DMS53 (cell line): ENCODE measurements at regions not wholly inside any gene's neighbourhood (a gene's known extent, or its start where the extent isn't known, plus 50 kb on each side); places are given as distances from the start of the nearest gene placed in this dataset.

ENCODE experiments used
- DNase-seq: peaks from one replicate; lab custom pipeline; 2025; lab: John Stamatoyannopoulos, UW

DNA sequence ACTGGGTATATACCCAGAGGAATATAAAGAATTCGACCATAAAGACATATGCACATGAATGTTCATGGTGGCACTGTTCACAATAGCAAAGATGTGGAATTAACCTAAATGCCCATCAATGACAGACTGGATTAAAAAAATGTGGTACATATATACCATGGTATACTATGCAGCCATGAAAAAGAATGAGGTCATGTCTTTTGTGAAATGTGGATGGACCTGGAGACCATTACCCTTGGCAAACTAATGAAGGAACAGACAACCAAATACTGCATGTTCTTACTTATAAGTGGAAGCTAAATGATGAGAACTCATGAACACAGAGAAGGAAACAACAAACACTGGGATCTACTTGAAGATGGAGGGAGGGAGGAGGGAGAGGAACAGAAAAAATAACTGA, 186.7 kb upstream of the SSTR4 start:
- no peak for DNase-seq

DNA sequence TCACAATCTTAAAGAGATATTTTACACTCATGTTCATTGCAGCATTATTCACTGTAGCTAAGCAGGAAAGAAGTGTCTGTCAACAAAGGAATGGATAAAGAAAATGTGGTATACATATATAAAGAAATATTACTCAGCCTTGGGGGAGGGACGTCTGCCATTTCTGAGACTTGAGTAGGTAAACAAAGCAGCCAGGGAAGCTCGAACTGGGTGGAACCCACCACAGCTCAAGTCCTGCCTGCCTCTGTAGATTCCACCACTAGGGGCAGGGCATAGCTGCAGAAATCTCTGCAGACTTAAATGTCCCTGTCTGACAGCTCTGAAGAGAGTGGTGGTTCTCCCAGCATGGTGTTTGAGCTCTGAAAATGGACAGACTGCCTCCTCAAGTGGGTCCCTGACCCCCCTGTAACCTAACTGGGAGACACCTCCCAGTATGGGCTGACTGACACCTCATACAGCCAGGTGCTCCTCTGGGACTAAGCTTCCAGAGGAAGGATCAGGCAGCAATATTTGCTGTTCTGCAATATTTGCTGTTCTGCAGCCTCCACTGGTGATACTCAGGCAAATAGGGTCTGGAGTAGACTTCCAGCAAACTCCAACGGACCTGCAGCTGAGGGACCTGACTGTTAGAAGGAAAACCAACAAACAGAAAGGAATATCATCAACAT, 183.3 kb upstream of the SSTR4 start:
- peak; percentile 45 for DNase-seq

DNA sequence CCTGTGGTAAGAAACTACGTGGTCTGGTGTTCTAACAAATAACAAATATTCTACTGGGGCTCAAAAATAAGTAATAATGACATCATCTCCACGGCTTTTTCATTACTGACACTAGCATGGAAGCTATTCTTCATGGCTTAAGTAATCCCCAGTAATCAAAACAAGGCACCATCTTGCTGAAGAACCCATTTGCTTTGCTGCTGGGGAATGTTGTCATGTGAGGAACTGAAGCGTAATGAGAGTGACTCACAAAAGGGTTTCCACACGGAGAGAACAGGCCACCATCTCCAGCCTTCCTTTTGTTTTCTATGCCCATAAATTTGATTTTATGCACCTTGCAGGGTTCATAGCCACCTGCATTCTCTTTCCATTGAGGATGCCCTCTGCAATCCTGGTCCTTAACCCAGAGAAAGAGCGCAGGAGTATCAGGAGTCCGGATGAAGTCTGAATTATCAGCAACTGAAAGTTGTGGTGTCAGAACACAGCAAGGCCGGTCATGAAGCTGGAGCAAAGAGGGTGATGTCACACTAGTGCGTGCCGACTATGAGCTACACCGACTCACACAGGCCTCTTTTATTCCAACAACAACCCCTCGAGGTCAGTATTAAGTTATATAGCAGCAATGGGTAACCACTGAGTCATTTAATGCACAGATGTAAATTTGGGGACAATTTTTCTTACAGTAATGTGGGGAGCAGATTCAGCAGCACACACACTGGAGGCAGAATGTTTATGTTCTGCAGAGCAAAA, 173.7 kb upstream of the SSTR4 start:
- DNase-seq: no peak

DNA sequence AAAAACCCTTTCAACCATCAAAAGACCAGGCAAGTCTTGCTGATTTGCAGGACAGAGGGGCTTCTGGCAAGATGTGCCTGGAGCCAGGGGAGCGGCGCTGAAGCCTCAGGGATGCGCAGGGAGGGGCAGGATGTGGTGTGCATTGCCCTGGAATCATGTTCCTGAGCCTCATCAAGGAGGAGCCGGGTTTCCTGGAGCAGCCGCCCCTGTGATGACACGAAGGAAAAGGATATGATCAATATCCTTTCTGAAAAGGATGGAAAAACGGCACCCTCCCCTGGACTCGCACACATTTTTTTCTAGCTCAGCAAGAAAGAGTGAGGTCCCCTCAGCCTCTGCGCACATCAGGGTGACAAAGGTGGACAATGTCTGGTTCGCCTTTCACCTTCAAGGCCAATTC, 173.1 kb upstream of the SSTR4 start:
- DNase-seq: no peak

DNA sequence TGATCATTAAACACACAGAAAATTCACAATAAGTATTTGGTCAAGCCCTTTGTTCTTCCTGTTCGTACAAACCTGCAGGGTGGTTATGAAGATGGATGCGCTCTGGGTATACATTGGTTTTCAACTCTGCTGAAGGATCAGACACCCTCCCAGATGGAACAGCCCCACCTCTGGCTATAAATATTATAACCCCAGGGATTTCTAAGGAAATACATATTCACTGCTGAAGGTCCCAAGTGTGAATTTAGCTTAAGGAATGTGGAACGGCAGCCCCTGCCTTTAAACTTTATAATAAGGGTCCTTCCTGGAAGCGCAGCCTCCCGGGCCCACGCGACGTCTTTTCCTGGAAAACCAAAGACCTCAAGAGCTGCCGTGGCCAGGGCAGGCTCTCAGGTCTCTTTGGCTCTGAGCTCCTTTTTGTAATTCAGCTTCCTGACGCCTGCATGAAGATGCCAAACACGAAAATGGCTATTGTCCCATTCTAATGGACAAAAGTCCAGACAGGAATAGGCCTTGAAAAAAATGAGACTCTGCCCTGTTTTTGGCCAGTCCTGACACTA, 172.4 kb upstream of the SSTR4 start:
- no peak for DNase-seq

DNA sequence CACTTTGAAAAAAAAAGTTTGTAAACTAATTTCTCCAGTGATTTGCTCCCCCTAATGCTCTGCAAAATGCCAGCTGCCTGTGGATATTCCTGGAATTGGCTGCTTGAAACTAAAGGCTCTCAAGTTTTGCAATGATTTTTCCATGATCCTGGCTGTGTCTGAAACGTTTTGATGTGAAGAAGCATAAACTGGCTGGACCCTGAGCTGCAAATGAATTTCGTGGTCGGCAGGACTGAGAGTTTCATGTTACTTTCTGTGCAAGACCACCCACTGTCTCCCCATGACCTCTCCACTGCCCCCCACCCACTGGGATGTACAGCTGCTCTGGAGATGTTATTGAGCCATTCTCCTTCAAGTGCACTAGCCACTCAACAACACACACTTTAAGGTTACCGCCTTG, 171.3 kb upstream of the SSTR4 start:
- DNase-seq: no peak

DNA sequence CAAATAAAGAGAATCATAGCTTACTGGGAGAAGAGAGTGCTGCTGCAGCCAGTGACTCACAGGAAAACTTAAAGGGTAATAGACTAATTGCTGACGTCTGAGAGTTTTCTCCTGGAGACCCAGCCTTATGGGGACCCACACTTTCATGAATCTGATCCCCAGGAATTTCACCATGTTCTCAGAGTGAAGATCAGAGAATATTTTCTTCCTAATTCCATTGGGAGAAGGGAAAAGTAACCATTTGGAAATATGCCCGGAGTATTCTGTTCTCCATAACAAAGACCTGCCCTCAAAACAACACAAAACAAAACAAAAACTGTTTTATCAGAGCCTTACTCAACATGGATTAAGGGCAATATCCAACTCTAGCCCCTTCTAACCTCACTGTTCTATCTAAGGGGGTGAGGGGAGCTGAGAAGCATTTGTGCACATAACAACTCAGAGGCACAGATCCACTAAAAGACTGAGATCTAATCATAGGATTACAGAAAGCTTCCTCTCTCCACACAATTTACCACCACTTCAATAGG, 168.2 kb upstream of the SSTR4 start:
- DNase-seq: no peak

DNA sequence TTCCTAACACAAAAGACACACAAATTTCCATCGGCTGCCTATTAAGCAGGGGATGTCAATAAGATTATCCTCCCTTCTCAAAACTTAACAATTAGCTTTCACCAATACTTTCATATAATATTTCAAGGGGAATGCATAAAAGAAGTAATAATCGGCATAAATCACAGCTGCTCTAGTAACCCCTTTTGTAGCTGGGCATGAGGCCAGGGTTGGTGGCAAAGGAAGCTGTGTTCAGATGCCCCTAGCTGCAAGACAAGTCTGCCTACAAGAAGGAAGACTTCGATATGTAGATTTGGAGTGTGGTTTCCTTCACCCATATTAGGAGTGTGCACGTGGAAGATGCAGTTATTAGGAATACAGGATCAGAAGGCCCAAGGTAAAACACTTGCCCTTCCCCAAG, 156.9 kb upstream of the SSTR4 start:
- DNase-seq: no peak

DNA sequence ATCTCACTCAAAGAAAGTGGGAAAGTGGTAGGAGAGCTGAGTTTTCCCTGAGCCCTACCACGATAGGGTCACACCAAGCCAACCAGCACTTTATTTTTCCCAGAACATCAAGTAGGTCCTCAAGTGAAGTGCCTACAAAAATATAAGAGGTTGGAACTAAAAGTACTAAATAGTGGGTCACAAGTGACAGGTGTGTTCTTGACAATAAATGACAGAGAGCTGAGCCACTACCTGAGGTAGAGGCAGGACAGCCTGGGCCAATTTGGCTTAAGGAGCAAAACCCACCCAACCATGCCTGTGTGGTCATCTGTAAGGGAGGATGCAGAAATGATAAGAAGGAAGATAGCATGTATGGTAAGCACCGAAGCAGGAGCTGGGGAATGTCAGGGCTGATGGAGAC, 154.8 kb upstream of the SSTR4 start:
- DNase-seq: no peak

DNA sequence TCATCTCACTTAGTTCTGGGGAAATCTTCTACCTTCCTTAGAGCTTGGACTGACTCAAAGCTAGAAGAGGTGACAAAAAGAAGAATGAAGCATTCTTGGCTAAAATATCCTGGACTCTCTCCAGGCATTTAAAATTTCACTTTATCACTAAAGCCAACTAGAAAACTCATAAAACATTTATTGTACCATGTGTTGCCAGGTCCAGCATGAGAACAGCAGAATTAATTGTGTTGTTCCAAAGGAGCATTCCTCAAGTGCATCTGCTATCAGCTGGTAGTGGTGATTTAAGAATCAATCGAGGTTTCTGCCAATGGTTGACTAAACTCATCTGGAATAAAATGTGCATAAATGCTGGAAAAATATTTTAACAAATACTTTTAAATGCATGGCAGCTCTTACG, 147.3 kb upstream of the SSTR4 start:
- no peak for DNase-seq

DNA sequence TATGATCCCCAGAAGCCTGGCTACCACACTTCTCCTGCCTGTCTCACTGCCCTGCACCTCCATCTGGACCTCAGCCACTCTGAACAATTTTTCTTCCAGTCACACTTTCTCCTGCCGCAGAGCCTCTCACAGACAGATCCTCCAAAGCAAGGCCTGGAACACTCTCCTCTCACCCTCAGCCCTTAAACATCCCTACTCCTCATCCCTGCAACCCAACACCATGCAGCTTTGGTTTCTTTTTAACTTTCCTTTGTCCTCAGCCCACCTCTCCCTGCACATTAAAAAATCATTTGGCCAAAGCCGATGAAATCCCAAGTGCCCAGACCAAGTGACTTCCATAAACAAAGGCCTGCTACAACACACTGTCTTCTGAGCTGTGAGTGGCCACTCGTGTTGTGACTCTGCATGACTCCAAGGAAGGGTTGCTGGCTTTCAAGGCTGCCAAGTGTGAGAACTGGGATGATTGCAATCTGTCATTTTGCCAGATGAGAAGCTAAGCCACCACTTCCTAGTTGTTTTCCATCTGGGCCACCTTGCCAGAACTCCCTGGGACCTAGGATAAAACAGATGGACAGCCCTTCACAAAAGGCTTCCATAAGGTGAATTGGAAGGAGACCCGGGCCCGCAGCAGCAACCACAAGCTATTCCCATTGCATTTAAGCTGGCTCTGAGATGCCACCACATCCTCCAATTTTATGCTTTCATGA, 144.4 kb upstream of the SSTR4 start:
- no peak for DNase-seq

DNA sequence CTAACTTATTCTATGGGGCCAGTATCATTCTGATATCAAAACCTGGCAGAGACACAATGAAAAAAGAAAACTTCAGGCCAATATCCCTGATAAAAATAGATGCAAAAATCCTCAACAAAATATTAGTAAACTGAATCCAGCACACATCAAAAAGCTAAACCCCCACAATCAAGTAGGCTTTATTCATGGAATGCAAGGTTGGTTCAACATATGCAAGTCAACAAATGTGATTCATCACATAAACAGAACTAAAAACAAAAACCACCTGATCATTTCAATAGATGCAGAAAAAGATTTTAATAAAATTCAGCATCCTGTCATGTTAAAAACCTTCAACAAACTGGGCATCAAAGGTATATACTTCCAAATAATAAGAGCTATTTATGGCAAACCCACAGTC, 133.9 kb upstream of the SSTR4 start:
- no peak for DNase-seq

DNA sequence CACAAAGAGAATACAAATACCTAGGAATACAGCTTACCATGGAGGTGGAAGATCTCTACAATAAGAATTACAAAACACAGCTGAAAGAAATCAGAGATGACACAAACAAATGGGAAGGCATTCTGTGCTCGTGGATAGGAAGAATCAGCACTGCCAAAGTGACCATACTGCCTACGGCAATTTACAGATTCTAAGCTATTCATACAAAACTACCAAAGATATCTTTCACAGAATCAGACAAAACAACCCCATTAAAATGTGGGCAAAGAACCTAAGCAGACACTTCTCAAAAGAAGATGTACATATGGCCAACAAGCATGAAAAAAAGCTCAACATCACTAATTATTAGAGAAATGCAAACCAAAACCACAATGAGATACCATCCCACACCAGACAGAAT, 133.2 kb upstream of the SSTR4 start:
- no peak for DNase-seq

DNA sequence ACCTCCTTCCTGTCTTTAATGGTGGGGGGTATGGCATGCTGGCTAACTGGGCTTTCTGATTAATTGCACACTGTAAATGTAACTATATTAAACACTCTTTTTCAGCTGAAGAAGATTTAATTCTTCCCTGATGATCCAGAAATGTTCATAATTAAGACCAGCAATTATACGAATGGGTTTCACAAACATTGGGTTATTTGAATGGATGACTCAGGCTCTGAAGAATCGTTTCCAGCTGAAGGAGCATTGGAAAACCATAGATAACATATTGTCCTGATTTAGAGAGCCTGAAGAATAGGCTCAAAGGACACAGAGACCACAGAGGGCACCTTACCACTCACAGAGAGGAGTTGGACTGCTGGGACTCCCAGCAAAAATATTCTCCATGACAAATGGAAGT, 130.7 kb upstream of the SSTR4 start:
- no peak for DNase-seq

DNA sequence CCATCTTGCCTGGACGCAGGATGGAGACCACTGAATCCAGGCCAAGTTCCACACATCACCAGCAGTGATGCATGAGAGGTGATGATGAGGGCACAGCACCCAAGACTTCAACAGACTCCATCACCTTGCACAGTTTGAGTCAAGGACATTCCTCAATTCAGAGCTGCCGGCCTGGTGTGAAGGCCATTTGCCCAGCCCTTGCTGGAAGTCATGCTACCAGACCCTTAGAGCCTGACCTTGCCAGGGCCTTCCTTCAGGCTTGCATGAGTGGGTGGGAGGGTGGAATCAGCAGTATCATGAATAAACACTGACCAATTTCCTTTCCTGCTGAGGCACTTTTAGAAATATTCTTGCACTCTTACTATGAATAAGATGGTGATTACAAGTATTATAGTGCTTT, 130.2 kb upstream of the SSTR4 start:
- DNase-seq: no peak

DNA sequence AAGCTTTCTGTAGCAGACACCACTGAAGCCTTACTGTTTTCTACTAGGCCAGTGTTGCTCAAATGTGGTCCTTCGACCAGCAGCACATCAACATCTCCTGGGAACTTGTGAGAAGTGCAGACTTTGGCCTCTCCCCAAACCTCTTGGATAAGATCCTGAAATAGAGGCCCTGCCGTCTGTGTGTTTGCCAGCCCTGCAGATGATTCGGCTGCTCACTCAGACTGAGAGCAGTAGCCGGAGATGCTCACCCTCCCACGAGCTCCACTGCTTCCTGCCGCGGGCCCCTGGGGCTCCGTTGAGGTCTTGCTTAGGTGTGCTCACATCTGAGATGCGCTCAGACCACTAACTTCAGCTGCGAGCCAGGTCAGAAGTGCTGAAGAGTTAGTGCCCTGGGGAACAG, 129.5 kb upstream of the SSTR4 start:
- no peak for DNase-seq

DNA sequence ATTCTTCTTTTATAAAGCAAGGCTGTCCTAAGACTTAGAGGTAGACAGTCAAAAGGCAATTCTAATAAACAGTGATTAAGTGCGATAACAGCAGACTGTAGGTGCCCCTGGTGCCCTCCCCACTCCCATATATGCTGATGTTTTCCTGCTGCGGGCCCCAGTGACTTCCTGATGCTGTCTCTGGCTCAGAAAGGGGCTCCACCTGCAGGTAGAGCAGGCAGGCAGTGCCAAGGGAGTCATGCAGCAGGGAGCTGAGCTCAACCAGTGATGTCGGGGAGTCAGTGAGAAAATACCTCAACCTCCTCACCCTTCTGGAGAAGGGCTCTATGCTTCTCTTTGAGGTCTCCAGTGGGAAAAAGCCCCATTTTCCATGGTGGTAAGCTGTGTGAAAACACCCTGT, 126.7 kb upstream of the SSTR4 start:
- DNase-seq: no peak

DNA sequence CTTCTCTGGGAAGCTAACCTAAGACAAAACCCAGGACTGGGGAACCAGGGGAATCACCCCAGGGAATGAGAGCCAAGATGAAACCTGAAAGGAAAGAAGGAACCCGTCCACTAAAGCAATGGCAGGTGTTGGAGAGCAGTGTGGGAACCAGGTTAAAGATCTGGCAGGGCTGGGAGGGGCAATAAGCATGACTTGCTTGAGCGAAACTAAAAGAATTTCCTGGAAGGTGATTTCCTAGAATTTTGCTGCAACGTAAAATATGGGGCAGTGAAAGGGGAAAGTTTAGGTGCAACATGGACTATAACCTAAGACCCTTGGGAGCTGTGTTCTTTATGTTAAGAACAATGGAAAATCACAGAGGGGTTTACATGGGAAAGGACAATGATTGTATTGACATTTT, 126.2 kb upstream of the SSTR4 start:
- no peak for DNase-seq

DNA sequence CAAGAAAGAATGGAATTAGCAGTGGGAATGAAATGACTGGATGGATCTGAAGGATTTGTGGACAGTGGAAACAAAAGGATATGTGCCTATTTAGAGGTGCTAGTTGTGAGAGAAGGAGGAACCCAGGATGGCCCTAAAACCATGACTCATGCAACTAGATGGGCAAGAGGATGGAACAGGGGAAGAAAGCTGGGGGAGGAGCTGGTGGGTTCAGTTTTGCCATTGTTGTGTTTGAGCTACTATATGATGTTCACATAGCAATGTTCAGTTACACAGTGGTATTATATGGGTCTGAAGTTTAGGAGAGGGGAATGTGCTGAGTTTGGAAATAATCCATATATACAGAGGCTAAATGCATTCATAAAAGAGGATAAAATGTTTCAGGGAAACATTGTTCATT, 125.7 kb upstream of the SSTR4 start:
- DNase-seq: no peak

DNA sequence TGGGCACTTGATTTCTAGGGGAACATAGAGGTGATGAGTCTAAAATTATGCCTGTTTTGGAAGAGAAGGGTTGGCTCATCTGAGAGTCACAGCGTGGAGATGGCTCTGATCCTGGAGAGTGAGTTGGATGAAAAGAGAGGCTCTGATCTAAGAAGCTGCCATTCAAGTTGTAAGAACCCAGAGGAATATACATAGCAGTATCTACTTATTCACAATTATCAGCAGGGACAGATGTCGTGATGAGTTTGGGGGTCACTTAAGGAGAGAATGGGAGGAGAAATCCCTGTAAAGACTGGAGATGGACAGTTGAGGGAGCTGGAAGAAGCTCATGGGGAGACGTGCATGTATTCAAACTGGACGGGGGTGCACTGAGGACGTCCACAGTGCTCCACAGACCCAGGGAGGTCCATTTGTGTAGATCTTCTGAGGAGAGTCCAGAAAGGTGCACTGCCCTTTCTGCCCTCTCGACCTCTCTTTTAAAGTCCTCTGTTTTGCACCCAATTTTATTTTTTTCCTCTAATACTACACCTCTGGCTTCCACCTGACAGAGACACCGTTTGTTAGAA, 124.7 kb upstream of the SSTR4 start:
- no peak for DNase-seq

DNA sequence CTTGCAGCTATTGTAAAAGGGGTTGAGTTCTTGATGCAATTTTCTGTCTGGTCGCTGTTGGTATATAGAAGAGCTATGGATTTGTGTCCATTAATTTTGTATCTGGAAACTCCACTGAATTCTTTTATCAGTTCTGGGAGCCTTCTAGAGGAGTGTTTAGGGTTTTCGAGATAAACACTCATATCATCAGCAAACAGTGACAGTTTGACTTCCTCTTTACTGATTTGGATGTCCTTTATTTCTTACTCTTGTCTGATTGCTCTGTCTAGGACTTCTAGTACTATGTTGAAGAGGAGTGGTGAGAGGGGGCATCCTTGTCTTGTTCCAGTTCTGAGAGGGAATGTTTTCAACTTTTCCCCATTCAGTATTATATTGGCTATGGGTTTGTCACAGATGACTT, 120.8 kb upstream of the SSTR4 start:
- no peak for DNase-seq

DNA sequence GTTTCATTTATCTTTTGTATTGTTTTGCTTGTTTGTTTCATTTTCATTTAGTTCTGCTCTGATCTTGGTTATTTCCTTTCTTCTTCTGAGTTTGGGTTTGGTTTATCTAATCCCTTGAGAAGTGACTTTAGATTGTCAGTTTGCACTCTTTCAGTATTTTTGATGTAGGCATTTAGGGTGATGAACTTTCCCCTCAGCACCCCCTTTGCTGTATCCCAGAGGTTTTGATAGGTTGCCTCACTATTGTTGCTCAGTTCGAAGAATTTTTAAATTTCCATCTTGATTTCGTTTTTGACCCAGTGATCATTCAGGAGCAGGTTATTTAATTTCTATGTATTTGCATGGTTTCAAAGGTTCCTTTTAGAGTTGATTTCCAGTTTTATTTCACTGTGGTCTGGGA, 119.6 kb upstream of the SSTR4 start:
- DNase-seq: no peak
